ENCODE measurements at regions not wholly inside any gene's neighbourhood (a gene's known extent, or its start where the extent isn't known, plus 50 kb on each side); places are given as distances from the start of the nearest gene placed in this dataset.

- DNase-seq, result no peak
Observed at GRCh38 chr21:24045373-24045772, 1561.9 kb downstream of the MRPL39 start.

- DNase-seq, result no peak
Observed at GRCh38 chr21:24042687-24043086, 1564.6 kb downstream of the MRPL39 start.

- no peak for DNase-seq
Observed at GRCh38 chr21:24032709-24033232, 1574.5 kb downstream of the MRPL39 start.

DNA sequence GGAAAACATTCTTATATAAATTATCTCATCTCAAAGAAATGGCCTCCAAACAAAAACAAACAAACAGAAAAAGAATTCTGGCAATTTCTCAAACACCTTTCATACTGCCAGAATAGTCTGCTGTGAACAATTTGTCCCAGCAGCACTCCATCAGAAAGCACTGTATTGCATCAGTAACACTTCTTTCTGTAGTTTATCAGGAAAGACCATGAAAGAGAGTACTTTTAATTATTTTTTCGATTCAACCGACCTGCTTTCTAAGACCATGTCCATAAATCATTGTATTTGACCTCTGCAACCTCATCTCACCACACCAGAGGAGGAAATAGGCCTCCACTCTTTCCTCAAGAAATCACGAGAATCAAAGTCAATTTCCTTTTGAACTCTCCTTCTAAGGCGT, 1579.9 kb downstream of the MRPL39 start:
- DNase-seq, result no peak

DNA sequence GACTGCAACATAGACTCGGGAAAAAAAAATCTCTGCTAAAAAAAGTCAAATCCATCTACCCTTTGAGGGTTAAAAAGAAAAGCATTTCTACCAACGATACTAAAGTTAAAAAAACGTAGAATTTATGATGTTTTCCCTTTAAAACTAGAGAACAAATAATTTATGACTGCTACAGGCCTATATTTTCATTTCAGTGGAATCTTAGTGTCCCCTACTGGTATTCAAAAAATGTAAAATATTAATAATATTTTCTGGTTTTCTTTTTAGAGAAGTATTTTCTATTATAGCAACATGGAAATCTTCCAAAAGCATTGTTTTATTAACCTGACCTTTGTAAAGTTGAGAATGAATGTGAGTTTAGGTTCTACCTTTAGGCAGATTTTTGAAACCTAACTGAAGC, 1582.2 kb downstream of the MRPL39 start:
- no peak for DNase-seq

- no peak for DNase-seq
Observed at GRCh38 chr21:24023936-24024335, 1583.3 kb downstream of the MRPL39 start.

GRCh38 chr21:24023402-24023801, 1583.9 kb downstream of the MRPL39 start:
- DNase-seq, result no peak

DNA sequence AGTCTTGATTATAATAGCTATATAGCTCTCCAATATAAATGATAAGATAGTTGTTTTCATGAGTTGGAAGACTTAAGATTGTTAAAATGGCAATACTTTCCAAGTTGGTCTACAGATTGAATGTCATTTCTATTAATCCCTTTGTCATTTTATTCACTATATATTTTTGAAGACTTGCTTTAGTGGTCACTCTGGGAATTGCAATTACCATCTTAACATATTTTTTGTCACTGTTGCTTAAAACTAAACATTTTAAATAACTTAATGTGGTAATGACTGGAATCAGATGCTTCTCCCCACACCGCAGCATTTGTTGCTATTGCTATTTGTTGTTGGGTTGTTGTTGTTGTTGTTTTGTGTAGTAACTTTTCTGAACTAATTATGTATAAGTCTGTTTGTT, 1592.9 kb downstream of the MRPL39 start:
- no peak for DNase-seq

- DNase-seq, result no peak
Observed at GRCh38 chr21:24011087-24011486, 1596.2 kb downstream of the MRPL39 start.

DNA sequence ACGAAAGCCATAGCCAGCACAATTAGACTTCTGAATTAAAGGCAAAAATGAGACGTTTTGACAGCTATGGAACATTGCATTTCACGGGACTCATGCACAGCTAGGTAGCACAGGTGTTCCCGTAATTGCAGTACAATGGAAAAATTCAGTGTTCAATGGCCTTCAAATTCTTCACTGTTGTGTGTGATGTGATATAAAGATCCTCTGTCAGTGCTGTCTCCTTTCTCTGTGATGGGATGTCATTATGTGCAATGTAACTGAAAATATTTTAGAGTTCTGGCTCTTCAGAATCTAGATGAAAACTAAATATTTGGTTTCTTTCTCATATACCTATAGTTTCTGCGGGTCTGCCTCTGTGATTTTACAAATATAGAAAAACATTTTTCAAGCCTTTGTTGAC, 1599.7 kb downstream of the MRPL39 start:
- DNase-seq, result no peak

- no peak for DNase-seq
Observed at GRCh38 chr21:23986987-23987386, 1620.3 kb downstream of the MRPL39 start.

GRCh38 chr21:23986214-23986613, 1621.1 kb downstream of the MRPL39 start:
- DNase-seq, result no peak

DNA sequence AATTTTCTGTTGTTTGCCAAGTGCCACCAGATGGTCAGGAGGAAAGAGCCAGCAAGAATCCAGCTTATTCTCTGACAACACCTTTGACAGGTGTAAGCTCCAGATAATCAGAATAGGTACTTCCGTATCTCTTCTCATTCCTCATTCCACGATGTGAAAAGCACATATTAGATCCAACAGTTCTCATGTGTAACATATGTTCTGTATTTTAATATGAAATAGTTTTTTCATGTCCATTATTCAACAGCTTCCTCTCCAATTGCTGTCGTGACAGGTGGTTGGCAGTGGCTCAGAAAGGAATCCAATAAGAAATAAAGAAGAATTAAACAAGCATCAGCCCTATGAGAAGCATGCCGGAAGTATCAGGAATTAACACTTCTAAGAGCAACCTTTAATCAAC, 1624.7 kb downstream of the MRPL39 start:
- DNase-seq, result no peak

- DNase-seq, result no peak
Observed at GRCh38 chr21:23977971-23978370, 1629.3 kb downstream of the MRPL39 start.

- peak; percentile 78 for DNase-seq
Observed at GRCh38 chr21:23968722-23969647, 1638.3 kb downstream of the MRPL39 start.

GRCh38 chr21:23968008-23968407, 1639.3 kb downstream of the MRPL39 start:
- no peak for DNase-seq

- DNase-seq, result no peak
Observed at GRCh38 chr21:23963454-23963853, 1643.8 kb downstream of the MRPL39 start.

DNA sequence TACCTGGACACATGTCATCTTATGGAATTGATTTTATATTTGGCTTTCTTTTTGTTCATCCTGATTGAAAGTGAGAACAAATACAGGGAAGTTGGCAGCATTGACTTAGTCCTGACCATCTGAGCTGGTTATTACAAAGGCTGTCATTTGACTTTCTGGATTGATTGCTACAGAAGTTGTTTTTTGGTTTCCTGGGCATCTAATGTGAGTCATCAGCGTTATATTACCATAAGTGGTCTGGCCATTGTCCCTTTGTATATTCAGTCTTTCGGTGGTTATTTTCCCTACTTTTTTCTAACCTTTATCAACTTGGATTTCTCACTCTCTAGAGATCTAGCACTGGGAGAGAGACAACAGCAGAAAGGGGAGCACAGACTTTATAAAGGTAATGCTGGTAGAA, 1646.5 kb downstream of the MRPL39 start:
- no peak for DNase-seq

GRCh38 chr21:23955135-23955843, 1652.0 kb downstream of the MRPL39 start:
- no peak for DNase-seq

DNA sequence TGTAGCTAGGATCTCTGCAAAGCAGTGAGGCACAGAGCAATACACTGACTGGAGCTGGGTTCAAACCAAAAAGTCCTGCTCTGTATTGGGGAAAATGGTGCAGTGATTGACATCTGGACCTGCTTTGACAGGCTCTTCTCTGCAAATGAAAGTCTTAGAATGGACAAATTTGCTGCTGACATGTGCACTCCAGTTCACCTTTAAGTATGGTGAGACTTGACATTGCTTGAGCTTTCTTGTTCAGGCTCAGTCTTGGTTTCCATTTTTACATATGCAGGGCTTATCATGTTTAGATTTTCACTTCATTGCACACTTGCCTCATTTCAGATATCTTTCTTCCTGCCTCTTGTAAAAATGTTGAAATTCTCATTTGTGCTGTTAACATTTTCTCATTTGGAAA, 1655.0 kb downstream of the MRPL39 start:
- DNase-seq, result no peak

- no peak for DNase-seq
Observed at GRCh38 chr21:23951251-23951650, 1656.0 kb downstream of the MRPL39 start.

GRCh38 chr21:23950344-23950743, 1656.9 kb downstream of the MRPL39 start:
- no peak for DNase-seq

DNA sequence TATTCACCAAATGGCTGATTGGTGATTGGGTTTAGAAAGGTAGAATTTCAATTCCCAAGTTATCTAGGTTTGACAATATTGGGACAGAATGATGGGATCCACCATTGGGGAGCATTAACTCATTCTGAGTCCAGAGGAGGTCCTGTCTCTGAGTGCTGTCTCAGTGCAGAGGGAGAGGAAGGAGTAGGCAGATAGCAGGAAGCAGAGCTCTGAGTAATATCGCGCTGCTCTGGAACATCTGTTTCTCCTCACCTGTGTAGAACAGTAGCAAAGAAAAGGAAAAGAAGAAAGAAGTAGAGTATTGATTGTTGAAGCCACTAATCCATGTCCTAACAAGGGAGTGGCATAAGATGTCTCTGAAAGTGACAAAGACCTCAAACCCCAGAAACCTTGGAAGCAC, 1657.8 kb downstream of the MRPL39 start:
- no peak for DNase-seq
